Activated CD4-positive, alpha-beta T cell treated with anti-CD3 and anti-CD28 coated beads for 48 hours (primary cell): ENCODE measurements at regions not wholly inside any gene's neighbourhood (a gene's known extent, or its start where the extent isn't known, plus 50 kb on each side); places are given as distances from the start of the nearest gene placed in this dataset.

Experiments used
- DNase-seq: peaks from one replicate; pipeline ENCODE4 v3.0.0-alpha.2; 2020

GRCh38 chr10:111944331-111944730 is 239.2 kb downstream of the GPAM start:
- DNase-seq: no peak

GRCh38 chr10:111953949-111954348 is 229.6 kb downstream of the GPAM start:
- DNase-seq: no peak

GRCh38 chr10:111954386-111954785 is 229.2 kb downstream of the GPAM start:
- no peak for DNase-seq

- DNase-seq: no peak
Observed at GRCh38 chr10:111956841-111957240, 226.7 kb downstream of the GPAM start.

- DNase-seq: no peak
Observed at GRCh38 chr10:111962951-111963350, 220.6 kb downstream of the GPAM start.

GRCh38 chr10:111967116-111967515 is 216.4 kb downstream of the GPAM start:
- no peak for DNase-seq

GRCh38 chr10:111967547-111967946 is 216.0 kb downstream of the GPAM start:
- no peak for DNase-seq

- no peak for DNase-seq
Observed at GRCh38 chr10:111968647-111969046, 214.9 kb downstream of the GPAM start.

- no peak for DNase-seq
Observed at GRCh38 chr10:111970111-111970510, 213.5 kb downstream of the GPAM start.

- DNase-seq: no peak
Observed at GRCh38 chr10:111972109-111972508, 211.5 kb downstream of the GPAM start.

- no peak for DNase-seq
Observed at GRCh38 chr10:111973306-111973705, 210.3 kb downstream of the GPAM start.

- DNase-seq: no peak
Observed at GRCh38 chr10:111973826-111974225, 209.7 kb downstream of the GPAM start.

GRCh38 chr10:111974325-111974724 is 209.2 kb downstream of the GPAM start:
- no peak for DNase-seq

GRCh38 chr10:111976557-111976956 is 207.0 kb downstream of the GPAM start:
- no peak for DNase-seq

GRCh38 chr10:111984057-111984456 is 199.5 kb downstream of the GPAM start:
- no peak for DNase-seq

- no peak for DNase-seq
Observed at GRCh38 chr10:111986079-111986478, 197.5 kb downstream of the GPAM start.

- no peak for DNase-seq
Observed at GRCh38 chr10:111988646-111989045, 194.9 kb downstream of the GPAM start.

- no peak for DNase-seq
Observed at GRCh38 chr10:111989136-111989911, 194.2 kb downstream of the GPAM start.

GRCh38 chr10:111990734-111991133 is 192.8 kb downstream of the GPAM start:
- no peak for DNase-seq

- no peak for DNase-seq
Observed at GRCh38 chr10:111993321-111993720, 190.2 kb downstream of the GPAM start.

GRCh38 chr10:111993872-111994426 is 189.6 kb downstream of the GPAM start:
- DNase-seq: no peak

- DNase-seq: no peak
Observed at GRCh38 chr10:111996103-111996502, 187.5 kb downstream of the GPAM start.

- DNase-seq: no peak
Observed at GRCh38 chr10:111998728-111999127, 184.8 kb downstream of the GPAM start.

- DNase-seq: no peak
Observed at GRCh38 chr10:111999205-111999914, 184.2 kb downstream of the GPAM start.
